Activated CD4-positive, alpha-beta T cell treated with anti-CD3 and anti-CD28 coated beads for 1 hour (primary cell): ENCODE measurements at regions not wholly inside any gene's neighbourhood (a gene's known extent, or its start where the extent isn't known, plus 50 kb on each side); places are given as distances from the start of the nearest gene placed in this dataset.

Experiments used
- DNase-seq: peaks from one replicate; pipeline ENCODE4 v3.0.0-alpha.2; 2020

DNA sequence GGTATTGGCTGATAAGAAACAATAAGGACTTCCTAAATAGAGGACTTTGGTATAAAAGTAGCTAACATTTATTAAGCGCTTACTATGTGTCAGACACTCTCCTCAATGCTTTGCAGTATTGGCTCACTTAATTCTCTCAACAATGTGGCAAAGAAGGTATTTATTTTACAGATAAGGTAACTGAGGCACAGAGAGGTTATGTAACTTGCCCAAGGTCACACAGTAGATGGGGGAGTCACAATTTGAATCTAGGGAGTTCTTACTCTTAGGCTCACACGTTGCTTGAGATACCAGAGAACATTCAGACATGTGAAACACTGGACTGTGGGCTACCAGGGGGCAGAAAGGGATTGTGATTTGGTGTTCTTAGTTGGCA lies 60.8 kb upstream of the GPR158 start:
- DNase-seq, result no peak

- no peak for DNase-seq
These were observed 57.0 kb upstream of the GPR158 start for GRCh38 chr10:25117757-25118156.

- DNase-seq, result no peak
These were observed 54.6 kb upstream of the GPR158 start for GRCh38 chr10:25120188-25120587.
